H9 (cell line): ENCODE measurements at regions not wholly inside any gene's neighbourhood (a gene's known extent, or its start where the extent isn't known, plus 50 kb on each side); places are given as distances from the start of the nearest gene placed in this dataset.

Source experiments
- DNase-seq: peaks from one replicate; pipeline ENCODE4 v3.0.0-alpha.2; 2017
- H2AFZ ChIP-seq: one replicate; pipeline ENCODE4 v1.6.1; 2013; ENCODE audit warnings: mild to moderate bottlenecking, low read length, control low read depth, moderate library complexity
- H2AK5ac ChIP-seq: 2 replicates; pipeline ENCODE4 v1.6.1; 2013; ENCODE audit warnings: low read length, control low read depth, mixed read lengths; ENCODE audit not compliant: insufficient read length
- H2BK120ac ChIP-seq: one replicate; pipeline ENCODE4 v1.6.1; 2013; ENCODE audit warnings: low read depth, mild to moderate bottlenecking, low read length, control low read depth, inconsistent platforms; ENCODE audit not compliant: poor library complexity, severe bottlenecking
- H2BK12ac ChIP-seq: 2 replicates; pipeline ENCODE4 v1.6.1; 2013; ENCODE audit warnings: low read length, control low read depth, mixed read lengths, low read depth; ENCODE audit not compliant: insufficient read length
- H2BK15ac ChIP-seq: 2 replicates; pipeline ENCODE4 v1.6.1; 2013; ENCODE audit warnings: low read depth, low read length, control low read depth
- H2BK20ac ChIP-seq: one replicate; pipeline ENCODE4 v1.6.1; 2013; ENCODE audit warnings: low read depth, mild to moderate bottlenecking, low read length, control low read depth, inconsistent platforms; ENCODE audit not compliant: poor library complexity, severe bottlenecking
- H2BK5ac ChIP-seq: 2 replicates; pipeline ENCODE4 v1.6.1; 2013; ENCODE audit warnings: low read length, control low read depth, mixed read lengths; ENCODE audit not compliant: insufficient read length
- H3K14ac ChIP-seq: 2 replicates; pipeline ENCODE4 v1.6.1; 2013; ENCODE audit warnings: low read length, control low read depth; ENCODE audit not compliant: insufficient read depth
- H3K18ac ChIP-seq: 2 replicates; pipeline ENCODE4 v1.6.1; 2013; ENCODE audit warnings: low read depth, mild to moderate bottlenecking, mixed read lengths, low read length, control low read depth; ENCODE audit not compliant: insufficient read length
- H3K23ac ChIP-seq: 2 replicates; pipeline ENCODE4 v1.6.1; 2013; ENCODE audit warnings: low read length, control low read depth, mixed read lengths, low read depth; ENCODE audit not compliant: insufficient read length
- H3K23me2 ChIP-seq: 2 replicates; pipeline ENCODE4 v1.6.1; 2013; ENCODE audit warnings: low read depth, mild to moderate bottlenecking, mixed read lengths, low read length, control low read depth; ENCODE audit not compliant: insufficient read length, poor library complexity, severe bottlenecking
- H3K27ac ChIP-seq: 2 replicates; pipeline ENCODE4 v1.5.1; 2013; ENCODE audit warnings: low read length, control low read depth, mixed read lengths, low read depth; ENCODE audit not compliant: insufficient read length
- H3K27me3 ChIP-seq: 2 replicates; pipeline ENCODE4 v1.6.1; 2013; ENCODE audit warnings: low read length, control low read depth, inconsistent platforms; ENCODE audit not compliant: insufficient read depth
- H3K4ac ChIP-seq: 2 replicates; pipeline ENCODE4 v1.6.1; 2013; ENCODE audit warnings: low read depth, mild to moderate bottlenecking, control low read depth, inconsistent platforms, low read length, moderate library complexity
- H3K4me1 ChIP-seq: 2 replicates; pipeline ENCODE4 v1.6.1; 2013; ENCODE audit warnings: low read length, control low read depth, inconsistent platforms; ENCODE audit not compliant: insufficient read depth
- H3K4me2 ChIP-seq: 2 replicates; pipeline ENCODE4 v1.6.1; 2013; ENCODE audit warnings: low read length, control low read depth, mixed read lengths; ENCODE audit not compliant: insufficient read length, insufficient read depth
- H3K56ac ChIP-seq: 2 replicates; pipeline ENCODE4 v1.6.1; 2013; ENCODE audit warnings: low read depth, mild to moderate bottlenecking, mixed read lengths, low read length, control low read depth; ENCODE audit not compliant: insufficient read length
- H3K79me1 ChIP-seq: 2 replicates; pipeline ENCODE4 v1.6.1; 2013; ENCODE audit warnings: low read depth, mild to moderate bottlenecking, moderate library complexity, low read length, control low read depth, inconsistent platforms; ENCODE audit not compliant: insufficient read depth, poor library complexity, severe bottlenecking
- H3K79me2 ChIP-seq: 2 replicates; pipeline ENCODE4 v1.6.1; 2013; ENCODE audit warnings: low read length, control low read depth, inconsistent platforms; ENCODE audit not compliant: insufficient read depth
- H3K9ac ChIP-seq: 2 replicates; pipeline ENCODE4 v1.6.1; 2013; ENCODE audit warnings: low read length, control low read depth, mixed read lengths; ENCODE audit not compliant: insufficient read length; ENCODE audit errors: extremely low read depth
- H3K9me3 ChIP-seq: one replicate; pipeline ENCODE4 v1.6.1; 2013; ENCODE audit warnings: low read depth, low read length, inconsistent platforms; ENCODE audit not compliant: control insufficient read depth
- H3T11ph ChIP-seq: one replicate; pipeline ENCODE4 v1.6.1; 2013; ENCODE audit warnings: mild to moderate bottlenecking, low read length, control low read depth, inconsistent platforms
- H4K20me1 ChIP-seq: one replicate; pipeline ENCODE4 v1.6.1; 2013; ENCODE audit not compliant: control insufficient read depth, insufficient read length, insufficient read depth
- H4K5ac ChIP-seq: 2 replicates; pipeline ENCODE4 v1.6.1; 2013; ENCODE audit warnings: low read depth, mild to moderate bottlenecking, mixed read lengths, low read length, control low read depth; ENCODE audit not compliant: insufficient read length
- H4K8ac ChIP-seq: replicated peaks from 2 replicates; pipeline ENCODE4 v1.6.1; 2013; ENCODE audit warnings: low read length, control low read depth, mixed read lengths, low read depth; ENCODE audit not compliant: insufficient read length
- H4K91ac ChIP-seq: 2 replicates; pipeline ENCODE4 v1.6.1; 2013; ENCODE audit warnings: low read depth, mild to moderate bottlenecking, moderate library complexity, mixed read lengths, low read length, control low read depth; ENCODE audit not compliant: insufficient read length
- H3K27ac Mint-ChIP-seq, 3 experiments: 2 replicates in 2 of 3; 3 replicates in 1 of 3; pipeline ENCODE4 v1.8.0; 2020 to 2021; ENCODE audit warnings: mixed read lengths in 3 of 3, mild to moderate bottlenecking in 1 of 3, moderate library complexity in 1 of 3
- H3K27me3 Mint-ChIP-seq: 2 replicates; pipeline ENCODE4 v1.8.0; 2021; ENCODE audit warnings: low read depth, mild to moderate bottlenecking, moderate library complexity, mixed read lengths
- H3K36me3 Mint-ChIP-seq, 3 experiments: 2 replicates in 2 of 3; 3 replicates in 1 of 3; pipeline ENCODE4 v1.8.0; 2020 to 2021; ENCODE audit warnings: low read depth in 3 of 3, mixed read lengths in 3 of 3; ENCODE audit not compliant: insufficient read depth in 1 of 3
- H3K4me1 Mint-ChIP-seq, 2 experiments: 2 replicates each; pipeline ENCODE4 v1.8.0; 2020; ENCODE audit warnings: mixed read lengths in 2 of 2
- H3K4me3 Mint-ChIP-seq, 2 experiments: 2 replicates in 1 of 2; 3 replicates in 1 of 2; pipeline ENCODE4 v1.8.0; 2020 to 2021; ENCODE audit warnings: mild to moderate bottlenecking in 2 of 2, mixed read lengths in 2 of 2, moderate library complexity in 1 of 2
- H3K9me3 Mint-ChIP-seq, 2 experiments: 2 replicates in 1 of 2; 3 replicates in 1 of 2; pipeline ENCODE4 v1.8.0; 2020; ENCODE audit warnings: mild to moderate bottlenecking in 2 of 2, mixed read lengths in 2 of 2, moderate library complexity in 1 of 2
- CTCF ChIP-seq: fragments of 200-600 bp; sonication (generic); conservative IDR thresholded peaks from 3 replicates; pipeline ENCODE4 v1.8.0; 2021; ENCODE audit warnings: antibody characterized with exemption, mild to moderate bottlenecking
- WGBS: extraction: QIAGEN DNeasy Blood & Tissue Kit; methylation state at CpG from one replicate; pipeline ENCODE4 v1.1.7; 2013; ENCODE audit warnings: missing lambda C conversion rate, low lambda C conversion rate, mixed read lengths; ENCODE audit not compliant: insufficient read length; ENCODE audit errors: extremely low coverage; 5-methylcytosine and 5-hydroxymethylcytosine counted together

- Histone ChIP-seq H3K56ac (no peak overlapping the region), H3K4me2 (no peak overlapping the region), H2BK5ac (no peak overlapping the region), H4K8ac (no peak overlapping the region), H2BK120ac (no peak overlapping the region), H4K20me1 (no peaks in the 10 kb centered on the region), H3K23me2 (no peaks in the 10 kb centered on the region), H3K79me1 (no peaks in the 10 kb centered on the region), H4K5ac (no peak overlapping the region), H3K4ac (no peak overlapping the region), H3K27ac (no peak overlapping the region), H2BK15ac (no peak overlapping the region), H3K4me1 (no peaks in the 10 kb centered on the region), H2AK5ac (no peak overlapping the region), H4K91ac (no peak overlapping the region), H3T11ph (no peak overlapping the region), H3K27me3 (no peaks in the 10 kb centered on the region), H3K14ac (no peak overlapping the region), H3K18ac (no peak overlapping the region), H3K9ac (no peak overlapping the region), H3K23ac (no peak overlapping the region), H3K79me2 (no peaks in the 10 kb centered on the region), H2BK12ac (no peak overlapping the region), H3K9me3 (no peaks in the 10 kb centered on the region), H2AFZ (no peak overlapping the region), H2BK20ac (no peak overlapping the region)
- no CpG with 5 or more reads among the region's 2 CpGs for WGBS
- no peak overlapping the region for H3K27ac Mint-ChIP-seq
- 0 out of 4 replicates have a peak, but pooled peaks cover 0 to 3% of the 10 kb centered on the region in 2 experiments for H3K4me1 Mint-ChIP-seq
- TF ChIP-seq CTCF: no peak
- H3K9me3 Mint-ChIP-seq: no peaks in the 10 kb centered on the region; a peak in 1 of 5 replicates
- no peak for DNase-seq
- H3K27me3 Mint-ChIP-seq: no peaks in the 10 kb centered on the region
- no peak overlapping the region for H3K4me3 Mint-ChIP-seq
- H3K36me3 Mint-ChIP-seq: no peaks in the 10 kb centered on the region
Measured at GRCh38 chr3:180359953-180360279, 242.0 kb upstream of the TTC14 start.
